GM18867 (cell line): ENCODE measurements at regions not wholly inside any gene's neighbourhood (a gene's known extent, or its start where the extent isn't known, plus 50 kb on each side); places are given as distances from the start of the nearest gene placed in this dataset.

ENCODE experiments used
- ATAC-seq: cut with Tn5 transposase; IDR thresholded peaks from one replicate; pipeline ENCODE4 v1.9.1; 2021; ENCODE audit warnings: mild to moderate bottlenecking, moderate library complexity; ENCODE audit not compliant: unreplicated experiment

- ATAC-seq = no peak
These were observed 91.5 kb upstream of the STK39 start for GRCh38 chr2:168338803-168339437.

- no peak for ATAC-seq
These were observed 93.5 kb upstream of the STK39 start for GRCh38 chr2:168340931-168341330.

GRCh38 chr2:168343586-168343985 is 96.2 kb upstream of the STK39 start:
- ATAC-seq = no peak

- no peak for ATAC-seq
These were observed 97.3 kb upstream of the STK39 start for GRCh38 chr2:168344706-168345105.

- no peak for ATAC-seq
These were observed 98.2 kb upstream of the STK39 start for GRCh38 chr2:168345601-168346000.

GRCh38 chr2:168346725-168347477 is 99.5 kb upstream of the STK39 start:
- peak; percentile 84 for ATAC-seq

- peak; percentile 72 for ATAC-seq
These were observed 100.7 kb upstream of the STK39 start for GRCh38 chr2:168348076-168348475.

GRCh38 chr2:168350380-168350779 is 103.0 kb upstream of the STK39 start:
- no peak for ATAC-seq

- ATAC-seq = no peak
These were observed 102.8 kb upstream of the CERS6 start for GRCh38 chr2:168353251-168353650.

- no peak for ATAC-seq
These were observed 101.6 kb upstream of the CERS6 start for GRCh38 chr2:168354499-168354898.

GRCh38 chr2:168355121-168355520 is 101.0 kb upstream of the CERS6 start:
- no peak for ATAC-seq

- no peak for ATAC-seq
These were observed 100.1 kb upstream of the CERS6 start for GRCh38 chr2:168355779-168356476.

- no peak for ATAC-seq
These were observed 99.6 kb upstream of the CERS6 start for GRCh38 chr2:168356477-168356835.

GRCh38 chr2:168357797-168358472 is 98.1 kb upstream of the CERS6 start:
- no peak for ATAC-seq

GRCh38 chr2:168359082-168359481 is 97.0 kb upstream of the CERS6 start:
- ATAC-seq = no peak

GRCh38 chr2:168363347-168364092 is 92.6 kb upstream of the CERS6 start:
- peak; percentile 71 for ATAC-seq

- ATAC-seq = no peak
These were observed 90.9 kb upstream of the CERS6 start for GRCh38 chr2:168365094-168365621.

- ATAC-seq = no peak
These were observed 87.0 kb upstream of the CERS6 start for GRCh38 chr2:168369031-168369430.

GRCh38 chr2:168371273-168372019 is 84.6 kb upstream of the CERS6 start:
- ATAC-seq = peak; percentile 84

GRCh38 chr2:168373468-168373867 is 82.6 kb upstream of the CERS6 start:
- ATAC-seq = no peak
